ENCODE measurements at regions not wholly inside any gene's neighbourhood (a gene's known extent, or its start where the extent isn't known, plus 50 kb on each side); places are given as distances from the start of the nearest gene placed in this dataset.

DNA sequence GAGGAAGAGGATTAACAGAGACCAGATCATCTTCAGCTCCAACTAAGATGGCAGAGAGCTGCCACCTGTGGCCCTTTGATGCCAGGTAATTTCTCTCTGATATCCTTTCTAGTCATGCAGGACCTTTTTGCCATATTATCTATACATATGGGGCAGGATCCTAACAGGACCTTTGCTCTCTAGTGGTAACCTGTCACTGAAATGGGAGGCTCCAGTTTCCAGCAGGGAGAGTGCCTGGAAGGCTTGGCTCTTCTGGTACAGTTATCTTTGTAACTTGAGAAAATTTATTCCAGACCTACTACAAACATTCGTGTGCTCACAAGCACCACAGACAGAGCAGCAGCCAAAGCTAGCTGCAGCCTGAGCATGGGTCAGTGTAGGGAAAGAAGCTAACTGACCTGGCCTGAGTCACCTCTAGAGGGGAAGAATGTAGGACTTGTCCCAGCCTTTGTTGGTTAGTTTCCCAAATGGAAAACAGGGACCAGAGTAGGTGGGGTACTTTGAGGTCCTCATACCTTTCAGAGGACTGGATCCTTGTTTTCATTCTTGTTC, 86.5 kb upstream of the MACF1 start:
- H3K4me1 ChIP-seq: peaks cover 45% of the 10 kb centered on the region
- DNase-seq (no peak), ATAC-seq (peak; percentile 34)
- no peak overlapping the region for H3K27ac ChIP-seq
- no peak overlapping the region for H3K4me3 ChIP-seq
- H3K27me3 ChIP-seq: no peaks in the 10 kb centered on the region
- no peaks in the 10 kb centered on the region for H3K36me3 ChIP-seq
- H3K9me3 ChIP-seq: no peaks in the 10 kb centered on the region
- intact Hi-C loops (cut with DNase I): no loop called here
- no peak for TF ChIP-seq CTCF (IDR thresholded peaks at IDR 0.05)

- DNase-seq (no peak), ATAC-seq (peak; percentile 32)
- Histone ChIP-seq H3K9me3 (no peaks in the 10 kb centered on the region), H3K36me3 (peaks cover 12% of the 10 kb centered on the region), H3K4me3 (no peak overlapping the region), H3K4me1 (peaks cover 19% of the 10 kb centered on the region), H3K27ac (no peak overlapping the region), H3K27me3 (no peaks in the 10 kb centered on the region)
- no peak for TF ChIP-seq CTCF (IDR thresholded peaks at IDR 0.05)
- intact Hi-C loops (cut with DNase I): no loop called here
Observed at GRCh38 chr1:39122056-39122455, 82.4 kb upstream of the MACF1 start.

DNA sequence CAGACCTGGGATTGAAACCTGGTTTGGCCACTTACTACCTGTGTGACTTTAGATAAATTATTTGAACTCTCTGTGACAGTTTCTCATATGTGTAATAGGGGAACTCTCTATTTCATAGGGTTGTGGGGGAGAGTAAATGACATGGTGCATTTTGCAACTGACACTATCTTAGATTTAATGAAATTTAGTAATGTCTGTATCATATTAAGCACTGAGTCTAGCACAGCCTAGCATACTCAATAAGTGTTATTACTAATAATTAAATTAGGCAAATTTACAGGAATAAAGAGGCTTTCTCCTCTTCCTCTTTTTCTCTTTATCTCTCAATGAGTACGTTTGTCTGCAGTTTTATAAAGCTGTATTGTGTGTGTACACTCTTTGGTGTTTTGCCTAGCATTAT, 80.2 kb upstream of the MACF1 start:
- no peak for ATAC-seq
- intact Hi-C loops (cut with DNase I): no loop called here
- Histone ChIP-seq H3K4me3 (no peak overlapping the region), H3K9me3 (no peaks in the 10 kb centered on the region), H3K4me1 (peaks cover 29% of the 10 kb centered on the region), H3K27ac (no peak overlapping the region), H3K27me3 (no peaks in the 10 kb centered on the region), H3K36me3 (peaks cover 12% of the 10 kb centered on the region)
- DNase-seq: no peak
- TF ChIP-seq CTCF (IDR thresholded peaks at IDR 0.05): no peak

- Histone ChIP-seq H3K4me3 (no peak overlapping the region), H3K27ac (peak overlapping the region; percentile 78), H3K36me3 (peaks cover 12% of the 10 kb centered on the region), H3K9me3 (no peaks in the 10 kb centered on the region), H3K4me1 (peaks cover 61% of the 10 kb centered on the region), H3K27me3 (no peaks in the 10 kb centered on the region)
- DNase-seq (no peak), ATAC-seq (peak; percentile 46)
- intact Hi-C loops (cut with DNase I): no loop called here
- TF ChIP-seq CTCF (IDR thresholded peaks at IDR 0.05): no peak
Observed at GRCh38 chr1:39127513-39127912, 77.0 kb upstream of the MACF1 start.

DNA sequence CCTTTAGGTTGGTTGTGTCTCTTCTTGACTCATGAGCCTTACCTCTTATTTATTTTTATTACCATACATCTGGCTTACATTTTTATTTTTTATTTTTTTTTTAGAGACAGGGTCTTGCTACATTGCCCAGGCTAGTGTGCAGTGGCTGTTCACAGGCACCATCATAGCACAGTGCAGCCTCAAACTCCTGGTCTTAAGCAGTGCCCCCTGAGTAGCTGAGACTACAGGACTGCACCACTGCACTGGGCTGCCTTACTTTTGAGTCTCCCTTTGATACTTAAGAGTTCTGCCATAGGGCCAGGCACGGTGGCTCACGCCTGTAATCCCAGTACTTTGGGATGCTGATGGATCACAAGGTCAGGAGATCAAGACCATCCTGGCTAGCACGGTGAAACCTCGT, 76.4 kb upstream of the MACF1 start:
- peaks cover 12% of the 10 kb centered on the region for H3K36me3 ChIP-seq
- intact Hi-C loops (cut with DNase I): no loop called here
- no peaks in the 10 kb centered on the region for H3K27me3 ChIP-seq
- no peak for DNase-seq
- peaks cover 67% of the 10 kb centered on the region for H3K4me1 ChIP-seq
- H3K9me3 ChIP-seq: no peaks in the 10 kb centered on the region
- H3K27ac ChIP-seq: peak overlapping the region; percentile 78
- no peak for ATAC-seq
- no peak for TF ChIP-seq CTCF (IDR thresholded peaks at IDR 0.05)
- H3K4me3 ChIP-seq: no peak overlapping the region

GRCh38 chr1:39128959-39129358, 75.5 kb upstream of the MACF1 start:
- Histone ChIP-seq H3K36me3 (peaks cover 12% of the 10 kb centered on the region), H3K9me3 (no peaks in the 10 kb centered on the region), H3K4me3 (no peak overlapping the region), H3K27me3 (no peaks in the 10 kb centered on the region), H3K27ac (peak overlapping the region; percentile 78), H3K4me1 (peaks cover 70% of the 10 kb centered on the region)
- DNase-seq (peak; percentile 80), ATAC-seq (peak; percentile 76)
- TF ChIP-seq CTCF (IDR thresholded peaks at IDR 0.05): no peak
- intact Hi-C loops (cut with DNase I): no loop called here

Measured in upper lobe of right lung (tissue), 1 donor.